Kasumi-1 (cell line): ENCODE measurements at regions not wholly inside any gene's neighbourhood (a gene's known extent, or its start where the extent isn't known, plus 50 kb on each side); places are given as distances from the start of the nearest gene placed in this dataset.
"Not testable (repeated sequence)": the region's sequence is repeated elsewhere in the genome, so short reads cannot be mapped to it uniquely, and the experiment has no call there.

ENCODE experiments used
- DNase-seq, 2 experiments: peaks; one replicate each; lab custom pipeline; 2025; lab: John Stamatoyannopoulos, UW

DNA sequence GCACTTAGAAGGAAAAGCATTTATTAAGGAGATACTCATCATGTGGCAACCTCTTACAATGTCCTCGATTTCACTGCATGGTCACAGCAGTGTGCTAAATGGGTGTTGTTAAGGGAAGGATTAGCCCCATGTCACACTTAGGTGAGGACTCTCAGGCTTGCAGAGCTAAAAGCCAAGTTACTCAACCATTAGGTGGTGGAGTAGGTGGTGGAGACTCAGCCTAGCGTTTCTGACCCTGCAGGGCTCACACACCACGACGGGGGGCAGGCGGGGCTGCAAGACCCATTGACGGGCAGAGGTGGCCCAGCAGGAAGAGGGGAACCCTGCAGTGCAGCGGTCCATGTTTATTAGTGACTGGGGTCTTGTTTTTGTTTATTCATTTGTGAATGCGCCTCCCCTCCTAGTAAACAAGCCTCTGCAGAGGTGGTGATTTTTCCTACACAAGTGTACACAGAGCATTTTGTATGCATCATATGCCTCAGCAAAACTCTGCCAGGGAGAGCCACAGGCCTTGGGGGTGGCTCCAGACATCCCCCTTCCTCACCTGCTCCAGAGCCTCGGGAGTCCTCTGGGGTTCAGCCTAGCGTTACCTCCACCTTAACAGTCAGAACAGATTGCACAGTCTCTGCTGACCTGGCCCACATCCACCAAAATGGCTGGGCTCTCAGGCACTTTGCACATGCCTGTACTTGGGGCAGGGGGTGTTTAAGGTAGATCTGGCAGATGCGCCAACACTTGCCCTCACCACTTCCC is 216.7 kb downstream of the C16orf95 start:
- DNase-seq = no peak

- no peak for DNase-seq
Observed at GRCh38 chr16:87101903-87102302, 215.3 kb downstream of the C16orf95 start.

DNA sequence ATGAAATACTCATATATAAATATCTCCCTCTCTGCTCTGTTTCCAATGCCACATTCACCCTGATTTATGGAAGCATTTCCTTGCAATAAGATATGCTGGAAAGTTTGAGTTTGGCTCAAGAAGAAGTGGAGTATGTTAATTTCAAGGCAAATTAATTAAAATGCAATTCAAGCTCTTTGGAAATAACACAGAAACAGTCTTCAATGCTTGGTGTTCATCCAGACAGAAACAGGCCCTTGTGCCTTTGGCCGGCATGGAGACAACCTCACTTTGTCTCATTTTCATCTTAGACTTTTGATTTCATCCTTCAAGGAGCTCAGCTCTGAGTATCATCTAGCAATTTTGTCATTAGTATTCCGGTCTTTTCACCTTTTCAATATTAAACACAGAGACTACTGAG is 210.0 kb downstream of the C16orf95 start:
- DNase-seq = no peak

DNA sequence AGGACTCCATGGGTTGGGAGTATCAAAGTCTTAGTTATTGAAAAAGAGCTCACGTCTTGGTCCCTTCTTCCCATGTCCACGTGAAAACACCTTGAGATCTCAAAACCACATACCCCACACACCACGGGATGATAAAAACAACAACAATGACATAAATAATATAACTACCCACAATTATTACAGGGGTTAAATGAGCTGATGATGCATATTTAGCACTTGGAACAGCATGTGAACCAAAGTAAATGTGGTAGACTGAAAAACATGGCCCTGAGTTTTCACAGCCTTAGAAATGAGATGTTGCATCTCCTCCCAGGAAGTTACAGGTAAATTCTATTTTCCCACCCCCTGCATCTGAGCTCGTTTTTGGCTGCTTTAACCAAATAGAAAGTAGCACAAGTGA is 208.9 kb downstream of the C16orf95 start:
- no peak for DNase-seq

GRCh38 chr16:87108941-87109340 is 208.3 kb downstream of the C16orf95 start:
- DNase-seq = no peak

DNA sequence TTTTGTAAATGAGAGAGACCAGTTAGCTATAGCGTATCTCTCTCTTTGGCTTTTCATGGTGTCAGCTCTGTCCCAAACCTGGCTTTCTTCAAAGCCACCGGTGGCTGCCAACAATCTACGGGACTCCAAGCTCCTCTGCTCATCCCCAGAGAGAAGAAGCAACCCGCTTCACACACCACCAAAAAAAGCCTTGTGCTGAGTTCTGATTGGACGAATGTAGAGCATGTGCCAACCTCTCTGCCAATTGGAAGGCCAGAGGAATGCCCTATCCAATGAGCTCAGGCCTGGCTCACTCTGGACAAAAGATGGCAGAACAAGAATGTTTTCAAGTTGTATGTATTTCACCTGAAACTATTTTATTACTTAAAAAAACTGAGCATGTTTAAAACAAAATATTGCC is 202.4 kb downstream of the C16orf95 start:
- no peak for DNase-seq

DNA sequence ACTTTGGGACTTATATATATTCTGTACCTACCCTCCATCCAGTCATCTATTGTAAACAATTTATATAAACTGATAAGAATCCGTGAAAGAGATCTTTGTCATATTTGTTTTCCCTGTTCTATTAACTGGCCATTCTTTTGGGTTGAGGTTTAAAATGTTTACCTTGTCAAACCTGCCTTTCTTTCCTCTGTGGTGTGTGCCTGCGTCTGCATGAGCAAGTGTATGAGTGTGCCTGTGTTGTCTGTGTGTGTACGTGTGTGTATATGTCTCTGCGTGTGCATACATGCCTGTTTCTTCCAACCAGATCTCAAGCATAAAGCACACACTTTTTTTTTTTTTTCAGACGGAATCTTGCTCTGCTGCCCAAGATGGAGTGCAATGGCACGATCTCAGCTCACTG is 201.5 kb downstream of the C16orf95 start:
- DNase-seq = no peak

GRCh38 chr16:87117936-87118335 is 199.3 kb downstream of the C16orf95 start:
- no peak for DNase-seq

GRCh38 chr16:87119168-87119567 is 198.0 kb downstream of the C16orf95 start:
- no peak for DNase-seq

DNA sequence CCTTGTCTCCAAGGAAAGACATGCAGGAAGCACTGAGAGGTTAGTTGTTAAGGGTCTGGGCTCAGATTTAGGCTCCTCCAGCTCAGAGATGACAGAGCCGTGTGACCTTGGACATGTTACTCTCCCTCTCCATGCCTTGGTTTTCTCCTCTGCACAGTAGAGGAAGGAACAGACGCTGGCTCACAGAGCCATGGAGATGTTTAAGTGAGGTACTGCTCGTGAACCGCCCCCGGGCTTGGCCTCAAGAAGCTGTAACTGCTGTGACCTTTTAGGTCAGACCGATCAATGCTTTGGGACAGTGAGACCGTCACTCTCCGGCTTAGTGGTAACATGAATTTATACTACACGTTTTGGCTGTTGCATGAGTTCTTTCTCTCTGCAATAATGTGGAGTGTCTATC is 197.4 kb downstream of the C16orf95 start:
- no peak for DNase-seq

DNA sequence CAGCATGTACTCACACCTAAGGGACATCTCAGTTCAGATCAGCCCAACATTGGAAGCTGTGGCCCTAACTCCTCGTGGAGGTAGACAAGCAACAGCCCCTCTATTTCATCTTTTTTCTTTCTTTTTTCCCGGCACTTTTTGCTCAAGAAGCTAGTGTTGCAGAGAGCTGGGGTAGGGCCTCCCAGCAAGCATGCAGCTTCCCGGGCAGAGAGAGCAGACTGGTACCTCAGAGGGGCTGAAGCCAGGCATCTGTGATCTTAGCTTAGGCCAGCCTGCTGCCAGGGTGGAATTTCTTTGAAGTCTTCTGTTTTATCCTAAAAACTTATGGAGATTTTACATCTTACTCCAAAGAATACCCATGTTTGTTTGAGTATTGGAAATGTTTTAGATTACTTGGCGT is 195.4 kb downstream of the C16orf95 start:
- no peak for DNase-seq

- DNase-seq = no peak
Observed at GRCh38 chr16:87123356-87124001, 193.7 kb downstream of the C16orf95 start.

DNA sequence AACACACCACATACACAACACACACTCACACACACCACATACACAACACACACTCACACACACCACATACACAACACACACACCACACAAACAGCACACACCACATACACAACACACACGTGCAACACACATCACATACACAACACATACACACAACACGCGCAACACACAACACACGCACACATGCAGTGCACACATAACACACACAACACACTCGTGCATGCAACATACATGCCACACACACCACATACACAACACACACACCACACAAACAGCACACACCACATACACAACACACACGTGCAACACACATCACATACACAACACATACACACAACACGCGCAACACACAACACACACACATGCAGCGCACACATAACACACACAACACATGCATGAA is 192.8 kb downstream of the C16orf95 start:
- not testable (repeated sequence) for DNase-seq

GRCh38 chr16:87125206-87126155 is 191.7 kb downstream of the C16orf95 start:
- DNase-seq = no peak

GRCh38 chr16:87126403-87127025 is 190.7 kb downstream of the C16orf95 start:
- no peak for DNase-seq

GRCh38 chr16:87127061-87127765 is 190.0 kb downstream of the C16orf95 start:
- DNase-seq = no peak

GRCh38 chr16:87127766-87128147 is 189.4 kb downstream of the C16orf95 start:
- DNase-seq = no peak

- no peak for DNase-seq
Observed at GRCh38 chr16:87129771-87130170, 187.4 kb downstream of the C16orf95 start.

DNA sequence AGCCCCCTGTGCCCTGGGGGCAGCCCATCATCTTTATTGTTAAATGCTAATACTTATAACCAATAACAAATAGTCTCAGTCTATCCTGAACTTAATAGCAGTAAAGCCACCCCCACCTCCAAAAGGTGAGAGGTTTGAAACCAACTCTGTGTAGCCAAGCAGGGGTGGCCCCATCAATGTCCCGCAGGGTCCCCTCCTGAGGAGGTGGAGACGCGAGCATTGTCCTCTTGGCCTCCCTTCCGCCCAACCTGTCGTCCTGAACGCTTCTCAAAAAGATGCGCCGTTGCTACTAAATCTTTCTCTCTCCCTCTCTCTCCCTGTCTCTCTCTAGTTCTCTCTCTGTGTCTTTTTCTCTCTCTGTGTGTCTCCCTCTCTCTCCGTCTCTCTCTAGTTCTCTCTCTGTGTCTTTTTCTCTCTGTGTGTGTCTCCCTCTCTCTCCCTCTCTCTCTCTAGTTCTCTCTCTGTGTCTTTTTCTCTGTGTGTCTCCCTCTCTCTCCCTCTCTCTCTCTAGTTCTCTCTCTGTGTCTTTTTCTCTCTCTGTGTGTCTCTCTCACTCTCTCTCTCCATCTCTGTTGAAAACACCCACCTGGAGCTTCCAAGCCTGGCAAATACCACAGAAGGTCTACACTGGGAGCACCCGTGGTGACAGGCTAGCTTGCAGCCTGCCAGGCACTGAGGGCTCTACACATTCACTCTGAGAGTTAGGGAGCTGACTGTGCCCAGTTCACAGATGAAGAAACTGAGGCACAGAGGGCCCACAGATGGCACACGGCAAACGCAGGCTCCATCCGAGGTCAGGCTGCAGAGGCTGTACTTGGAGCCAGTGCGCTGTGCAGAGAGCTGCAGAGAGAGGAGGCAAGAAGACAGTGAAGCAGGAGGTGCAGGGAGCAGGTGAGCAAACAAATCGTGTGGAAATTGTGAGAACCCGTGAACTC is 185.9 kb downstream of the C16orf95 start:
- DNase-seq = no peak

- no peak for DNase-seq
Observed at GRCh38 chr16:87131996-87132345, 185.2 kb downstream of the C16orf95 start.
